Hepatocyte (in vitro differentiated cells): ENCODE measurements at regions not wholly inside any gene's neighbourhood (a gene's known extent, or its start where the extent isn't known, plus 50 kb on each side); places are given as distances from the start of the nearest gene placed in this dataset.
"Not testable (repeated sequence)": the region's sequence is repeated elsewhere in the genome, so short reads cannot be mapped to it uniquely, and the experiment has no call there.

Source experiments
- CTCF ChIP-seq: fragments of 200-600 bp; sonication (generic); IDR thresholded peaks from 2 replicates; pipeline ENCODE4 v1.5.1; 2016; ENCODE audit warnings: antibody characterized with exemption, mild to moderate bottlenecking; ENCODE audit not compliant: poor library complexity
- EZH2 ChIP-seq: fragments of 200-600 bp; sonication (generic); IDR thresholded peaks from 2 replicates; pipeline ENCODE4 v1.6.1; 2016; ENCODE audit warnings: antibody characterized with exemption, mild to moderate bottlenecking, borderline replicate concordance
- EZH2phosphoT487 ChIP-seq: fragments of 200-600 bp; sonication (generic); IDR thresholded peaks from one replicate; pipeline ENCODE4 v1.6.1; 2018; ENCODE audit warnings: antibody characterized with exemption, mild to moderate bottlenecking, low read depth, moderate library complexity; ENCODE audit not compliant: unreplicated experiment, severe bottlenecking

GRCh38 chr3:3407707-3408106 lies 228.2 kb upstream of the CRBN start:
- TF ChIP-seq EZH2phosphoT487, CTCF, EZH2: not testable (repeated sequence)
